ENCODE measurements at regions not wholly inside any gene's neighbourhood (a gene's known extent, or its start where the extent isn't known, plus 50 kb on each side); places are given as distances from the start of the nearest gene placed in this dataset.

DNA sequence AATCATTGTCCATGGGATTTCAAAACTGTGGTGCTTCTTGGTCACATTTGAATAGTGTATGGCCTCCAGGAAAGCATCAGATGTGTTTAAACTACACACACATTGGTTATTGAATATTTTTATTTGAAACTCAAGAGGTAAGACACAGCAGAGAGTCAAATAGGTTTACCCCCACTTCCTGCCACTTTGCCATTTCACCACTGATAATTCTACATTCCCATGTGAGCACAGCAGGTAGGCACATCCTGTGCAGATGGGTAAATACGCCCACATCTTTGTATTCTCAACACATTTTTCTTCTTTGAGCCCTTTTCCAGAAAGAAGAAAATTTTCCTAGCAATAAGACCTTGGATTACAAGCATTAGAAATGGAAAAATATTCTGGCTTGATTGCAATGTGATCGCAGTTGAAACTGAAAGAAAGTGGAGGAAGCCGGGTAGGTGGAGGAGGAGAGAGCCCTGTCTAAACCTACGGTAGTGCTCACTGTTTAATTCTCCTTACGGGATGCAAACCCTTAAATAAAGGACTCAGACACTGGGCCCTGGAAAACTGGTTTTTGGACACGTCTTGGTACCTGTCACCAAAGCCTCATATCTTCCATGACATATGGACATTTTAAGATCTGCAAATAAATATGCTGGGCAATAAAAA is 167.7 kb downstream of the COG6 start:
- H4K20me1 ChIP-seq (ENCODE audit: low read depth, low read length): no peaks in the 10 kb centered on the region
- H2AFZ ChIP-seq (ENCODE audit: low read depth, low read length, severe bottlenecking): no peak overlapping the region
- H3K27ac ChIP-seq (ENCODE audit: low read depth, low read length): no peak overlapping the region
- H3F3A ChIP-seq (ENCODE audit: insufficient read depth): no peaks in the 10 kb centered on the region
- H3K9me3 ChIP-seq (ENCODE audit: insufficient read depth, low read length): no peaks in the 10 kb centered on the region
- H3K79me2 ChIP-seq (ENCODE audit: insufficient read depth, low read length): no peaks in the 10 kb centered on the region
- H3K4me2 ChIP-seq (ENCODE audit: low read depth, low read length, poor library complexity, severe bottlenecking): no peak overlapping the region
- no peaks in the 10 kb centered on the region for H3K9me2 ChIP-seq (replicated peaks; ENCODE audit: insufficient read depth, low read length)
- H3K36me3 ChIP-seq (ENCODE audit: low read length): no peaks in the 10 kb centered on the region
- H3K9ac ChIP-seq (ENCODE audit: low read length): no peak overlapping the region
- no peaks in the 10 kb centered on the region for H3K27me3 ChIP-seq (ENCODE audit: low read length)
- no peak for TF ChIP-seq EZH2phosphoT487 (conservative IDR thresholded peaks at IDR 0.05; ENCODE audit: low read length)
- TF ChIP-seq, protein P1, sequence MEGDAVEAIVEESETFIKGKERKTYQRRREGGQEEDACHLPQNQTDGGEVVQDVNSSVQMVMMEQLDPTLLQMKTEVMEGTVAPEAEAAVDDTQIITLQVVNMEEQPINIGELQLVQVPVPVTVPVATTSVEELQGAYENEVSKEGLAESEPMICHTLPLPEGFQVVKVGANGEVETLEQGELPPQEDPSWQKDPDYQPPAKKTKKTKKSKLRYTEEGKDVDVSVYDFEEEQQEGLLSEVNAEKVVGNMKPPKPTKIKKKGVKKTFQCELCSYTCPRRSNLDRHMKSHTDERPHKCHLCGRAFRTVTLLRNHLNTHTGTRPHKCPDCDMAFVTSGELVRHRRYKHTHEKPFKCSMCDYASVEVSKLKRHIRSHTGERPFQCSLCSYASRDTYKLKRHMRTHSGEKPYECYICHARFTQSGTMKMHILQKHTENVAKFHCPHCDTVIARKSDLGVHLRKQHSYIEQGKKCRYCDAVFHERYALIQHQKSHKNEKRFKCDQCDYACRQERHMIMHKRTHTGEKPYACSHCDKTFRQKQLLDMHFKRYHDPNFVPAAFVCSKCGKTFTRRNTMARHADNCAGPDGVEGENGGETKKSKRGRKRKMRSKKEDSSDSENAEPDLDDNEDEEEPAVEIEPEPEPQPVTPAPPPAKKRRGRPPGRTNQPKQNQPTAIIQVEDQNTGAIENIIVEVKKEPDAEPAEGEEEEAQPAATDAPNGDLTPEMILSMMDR (IDR thresholded peaks at IDR 0.05; ENCODE audit: insufficient read depth, low read length, poor library complexity, severe bottlenecking): no peak
- H3K4me3 ChIP-seq (ENCODE audit: insufficient read depth, low read length, poor library complexity, severe bottlenecking): no peak overlapping the region

DNA sequence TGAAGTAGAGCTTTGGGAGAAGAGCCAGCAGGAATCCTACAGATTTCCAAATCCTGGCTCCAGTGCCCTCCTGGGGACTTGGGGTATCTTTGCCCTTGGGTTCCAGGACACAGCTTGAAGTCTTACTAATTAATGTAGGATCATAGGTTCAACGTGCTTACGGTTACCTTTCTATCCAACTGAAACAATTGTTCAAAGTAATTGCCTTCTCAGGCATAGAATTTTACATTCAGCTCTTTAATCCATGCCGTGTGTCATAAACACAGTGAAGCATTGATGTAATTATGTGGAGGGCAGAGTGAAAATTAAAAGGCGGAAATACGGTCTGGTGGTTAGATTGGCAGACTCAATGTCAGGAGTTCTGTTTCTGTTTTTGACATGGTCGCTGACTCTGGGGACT is 170.4 kb downstream of the COG6 start:
- H3K27me3 ChIP-seq (ENCODE audit: low read length): no peaks in the 10 kb centered on the region
- no peaks in the 10 kb centered on the region for H3K36me3 ChIP-seq (ENCODE audit: low read length)
- peak overlapping the region; percentile 44 for H2AFZ ChIP-seq (ENCODE audit: low read depth, low read length, severe bottlenecking)
- H3K9me2 ChIP-seq (replicated peaks; ENCODE audit: insufficient read depth, low read length): 0 out of 2 replicates have a peak, but pooled peaks cover 4% of the 10 kb centered on the region
- H3K27ac ChIP-seq (ENCODE audit: low read depth, low read length): no peak overlapping the region
- H3K9ac ChIP-seq (ENCODE audit: low read length): no peak overlapping the region
- H3K4me2 ChIP-seq (ENCODE audit: low read depth, low read length, poor library complexity, severe bottlenecking): no peak overlapping the region
- H3K9me3 ChIP-seq (ENCODE audit: insufficient read depth, low read length): no peaks in the 10 kb centered on the region
- no peaks in the 10 kb centered on the region for H3K79me2 ChIP-seq (ENCODE audit: insufficient read depth, low read length)
- no peaks in the 10 kb centered on the region for H4K20me1 ChIP-seq (ENCODE audit: low read depth, low read length)
- no peaks in the 10 kb centered on the region for H3F3A ChIP-seq (ENCODE audit: insufficient read depth)
- no peak overlapping the region for H3K4me3 ChIP-seq (ENCODE audit: insufficient read depth, low read length, poor library complexity, severe bottlenecking)
- no peak for TF ChIP-seq EZH2phosphoT487 (conservative IDR thresholded peaks at IDR 0.05; ENCODE audit: low read length)
- TF ChIP-seq, protein P1 (IDR thresholded peaks at IDR 0.05; ENCODE audit: insufficient read depth, low read length, poor library complexity, severe bottlenecking): no peak

- Histone ChIP-seq H3K9me2 (replicated peaks; ENCODE audit: insufficient read depth, low read length) (0 out of 2 replicates have a peak, but pooled peaks cover 4% of the 10 kb centered on the region), H3K9me3 (ENCODE audit: insufficient read depth, low read length) (0 out of 2 replicates have a peak, but pooled peaks cover 3% of the 10 kb centered on the region), H3K9ac (ENCODE audit: low read length) (no peak overlapping the region), H3K4me3 (ENCODE audit: insufficient read depth, low read length, poor library complexity, severe bottlenecking) (no peak overlapping the region), H3K36me3 (ENCODE audit: low read length) (no peaks in the 10 kb centered on the region), H3K27me3 (ENCODE audit: low read length) (no peaks in the 10 kb centered on the region), H2AFZ (ENCODE audit: low read depth, low read length, severe bottlenecking) (no peak overlapping the region), H3F3A (ENCODE audit: insufficient read depth) (no peaks in the 10 kb centered on the region), H3K27ac (ENCODE audit: low read depth, low read length) (no peak overlapping the region), H3K79me2 (ENCODE audit: insufficient read depth, low read length) (no peaks in the 10 kb centered on the region), H3K4me2 (ENCODE audit: low read depth, low read length, poor library complexity, severe bottlenecking) (no peak overlapping the region), H4K20me1 (ENCODE audit: low read depth, low read length) (no peaks in the 10 kb centered on the region)
- TF ChIP-seq, protein P1 (IDR thresholded peaks at IDR 0.05; ENCODE audit: insufficient read depth, low read length, poor library complexity, severe bottlenecking): no peak
- TF ChIP-seq EZH2phosphoT487 (conservative IDR thresholded peaks at IDR 0.05; ENCODE audit: low read length): no peak
Measured at GRCh38 chr13:39835253-39835652, 179.8 kb downstream of the COG6 start.

Measured in SU-DHL-6 (cell line).